ENCODE measurements at regions not wholly inside any gene's neighbourhood (a gene's known extent, or its start where the extent isn't known, plus 50 kb on each side); places are given as distances from the start of the nearest gene placed in this dataset.

- Histone ChIP-seq H3K4me2 (ENCODE audit: insufficient read depth, low read length) (no peak overlapping the region), H3K4me1 (ENCODE audit: insufficient read depth, low read length) (no peaks in the 10 kb centered on the region), H4K20me1 (ENCODE audit: insufficient read depth, low read length) (no peaks in the 10 kb centered on the region), H3K4me3 (ENCODE audit: low read depth in 1 of 2, low read length in 2 of 2) (no peak overlapping the region), H3K27ac (ENCODE audit: low read length) (no peak overlapping the region), H2AFZ (ENCODE audit: low read depth, low read length) (no peak overlapping the region), H3K79me2 (ENCODE audit: insufficient read depth, low read length) (no peaks in the 10 kb centered on the region), H3K27me3 (ENCODE audit: insufficient read depth, low read length, poor library complexity) (no peaks in the 10 kb centered on the region), H3K9ac (ENCODE audit: low read depth, low read length) (no peak overlapping the region), H3K9me3 (ENCODE audit: insufficient read depth, low read length, severe bottlenecking) (no peaks in the 10 kb centered on the region), H3K36me3 (ENCODE audit: insufficient read depth, low read length) (no peaks in the 10 kb centered on the region)
- DNase-seq, result no peak
- ATAC-seq (ENCODE audit: insufficient read depth, low read depth), result no peak
- TF ChIP-seq CTCF (IDR thresholded peaks at IDR 0.05; ENCODE audit: borderline replicate concordance, extremely low read depth, low read length, poor library complexity, severe bottlenecking), result no peak
- no peak for TF ChIP-seq EZH2 (IDR thresholded peaks at IDR 0.05; ENCODE audit: borderline replicate concordance, low read depth, low read length, severe bottlenecking)
Measured at GRCh38 chr15:81835731-81836130, 210.1 kb downstream of the MEX3B start.

GRCh38 chr15:81830520-81830919, 215.3 kb downstream of the MEX3B start:
- no peak for DNase-seq
- H2AFZ ChIP-seq (ENCODE audit: low read depth, low read length), result no peak overlapping the region
- H3K4me1 ChIP-seq (ENCODE audit: insufficient read depth, low read length), result no peaks in the 10 kb centered on the region
- H3K4me2 ChIP-seq (ENCODE audit: insufficient read depth, low read length), result no peak overlapping the region
- TF ChIP-seq EZH2 (IDR thresholded peaks at IDR 0.05; ENCODE audit: borderline replicate concordance, low read depth, low read length, severe bottlenecking) (no peak), CTCF (IDR thresholded peaks at IDR 0.05; ENCODE audit: borderline replicate concordance, extremely low read depth, low read length, poor library complexity, severe bottlenecking) (no peak)
- no peaks in the 10 kb centered on the region for H3K27me3 ChIP-seq (ENCODE audit: insufficient read depth, low read length, poor library complexity)
- no peaks in the 10 kb centered on the region for H3K79me2 ChIP-seq (ENCODE audit: insufficient read depth, low read length)
- no peak for ATAC-seq (ENCODE audit: insufficient read depth, low read depth)
- H3K36me3 ChIP-seq (ENCODE audit: insufficient read depth, low read length), result no peaks in the 10 kb centered on the region
- H3K4me3 ChIP-seq (ENCODE audit: low read depth in 1 of 2, low read length in 2 of 2), result no peak overlapping the region
- H3K27ac ChIP-seq (ENCODE audit: low read length), result no peak overlapping the region
- H3K9me3 ChIP-seq (ENCODE audit: insufficient read depth, low read length, severe bottlenecking), result no peaks in the 10 kb centered on the region
- no peak overlapping the region for H3K9ac ChIP-seq (ENCODE audit: low read depth, low read length)
- no peaks in the 10 kb centered on the region for H4K20me1 ChIP-seq (ENCODE audit: insufficient read depth, low read length)

- Histone ChIP-seq H3K4me1 (ENCODE audit: insufficient read depth, low read length) (no peaks in the 10 kb centered on the region), H4K20me1 (ENCODE audit: insufficient read depth, low read length) (no peaks in the 10 kb centered on the region), H3K4me3 (ENCODE audit: low read depth in 1 of 2, low read length in 2 of 2) (no peak overlapping the region), H3K36me3 (ENCODE audit: insufficient read depth, low read length) (no peaks in the 10 kb centered on the region), H2AFZ (ENCODE audit: low read depth, low read length) (no peak overlapping the region), H3K27ac (ENCODE audit: low read length) (no peak overlapping the region), H3K9ac (ENCODE audit: low read depth, low read length) (no peak overlapping the region), H3K9me3 (ENCODE audit: insufficient read depth, low read length, severe bottlenecking) (no peaks in the 10 kb centered on the region), H3K27me3 (ENCODE audit: insufficient read depth, low read length, poor library complexity) (no peaks in the 10 kb centered on the region), H3K4me2 (ENCODE audit: insufficient read depth, low read length) (no peak overlapping the region), H3K79me2 (ENCODE audit: insufficient read depth, low read length) (no peaks in the 10 kb centered on the region)
- DNase-seq, result no peak
- no peak for ATAC-seq (ENCODE audit: insufficient read depth, low read depth)
- TF ChIP-seq EZH2 (IDR thresholded peaks at IDR 0.05; ENCODE audit: borderline replicate concordance, low read depth, low read length, severe bottlenecking) (no peak), CTCF (IDR thresholded peaks at IDR 0.05; ENCODE audit: borderline replicate concordance, extremely low read depth, low read length, poor library complexity, severe bottlenecking) (no peak)
Measured at GRCh38 chr15:81829918-81830317, 215.9 kb downstream of the MEX3B start.

- H3K4me3 ChIP-seq (ENCODE audit: low read depth in 1 of 2, low read length in 2 of 2), result no peak overlapping the region
Measured at GRCh38 chr15:81828135-81828534, 217.7 kb downstream of the MEX3B start.

More at GRCh38 chr15:81828135-81828534, 217.7 kb downstream of the MEX3B start:
- H3K27me3 ChIP-seq (ENCODE audit: insufficient read depth, low read length, poor library complexity), result no peaks in the 10 kb centered on the region
- no peak overlapping the region for H2AFZ ChIP-seq (ENCODE audit: low read depth, low read length)
- TF ChIP-seq EZH2 (IDR thresholded peaks at IDR 0.05; ENCODE audit: borderline replicate concordance, low read depth, low read length, severe bottlenecking) (no peak), CTCF (IDR thresholded peaks at IDR 0.05; ENCODE audit: borderline replicate concordance, extremely low read depth, low read length, poor library complexity, severe bottlenecking) (no peak)
- no peaks in the 10 kb centered on the region for H3K4me1 ChIP-seq (ENCODE audit: insufficient read depth, low read length)
- no peak overlapping the region for H3K9ac ChIP-seq (ENCODE audit: low read depth, low read length)
- no peaks in the 10 kb centered on the region for H3K79me2 ChIP-seq (ENCODE audit: insufficient read depth, low read length)
- H3K4me2 ChIP-seq (ENCODE audit: insufficient read depth, low read length), result no peak overlapping the region
- H3K9me3 ChIP-seq (ENCODE audit: insufficient read depth, low read length, severe bottlenecking), result no peaks in the 10 kb centered on the region
- H4K20me1 ChIP-seq (ENCODE audit: insufficient read depth, low read length), result no peaks in the 10 kb centered on the region
- DNase-seq (no peak), ATAC-seq (ENCODE audit: insufficient read depth, low read depth) (no peak)
- H3K36me3 ChIP-seq (ENCODE audit: insufficient read depth, low read length), result no peaks in the 10 kb centered on the region
- no peak overlapping the region for H3K27ac ChIP-seq (ENCODE audit: low read length)

Measured in DND-41 (cell line).